Brain pericyte (primary cell): ENCODE measurements at regions not wholly inside any gene's neighbourhood (a gene's known extent, or its start where the extent isn't known, plus 50 kb on each side); places are given as distances from the start of the nearest gene placed in this dataset.

Source experiments
- DNase-seq: peaks from one replicate; pipeline ENCODE4 v3.0.0-alpha.2; 2012; ENCODE audit warnings: low read depth, low spot score

- DNase-seq, result no peak
Measured at GRCh38 chr3:31373681-31374080, 159.0 kb upstream of the STT3B start.

GRCh38 chr3:31377045-31377642 is 155.6 kb upstream of the STT3B start:
- DNase-seq, result no peak

GRCh38 chr3:31378231-31378630 is 154.5 kb upstream of the STT3B start:
- DNase-seq, result no peak

GRCh38 chr3:31379598-31379997 is 153.1 kb upstream of the STT3B start:
- no peak for DNase-seq

GRCh38 chr3:31382856-31383255 is 149.9 kb upstream of the STT3B start:
- DNase-seq, result no peak

- DNase-seq, result no peak
Measured at GRCh38 chr3:31384117-31384516, 148.6 kb upstream of the STT3B start.

GRCh38 chr3:31389939-31390338 is 142.8 kb upstream of the STT3B start:
- no peak for DNase-seq

- DNase-seq, result no peak
Measured at GRCh38 chr3:31390466-31390865, 142.3 kb upstream of the STT3B start.

GRCh38 chr3:31391150-31391549 is 141.6 kb upstream of the STT3B start:
- DNase-seq, result no peak

- DNase-seq, result no peak
Measured at GRCh38 chr3:31392568-31392967, 140.2 kb upstream of the STT3B start.

GRCh38 chr3:31399271-31399670 is 133.5 kb upstream of the STT3B start:
- no peak for DNase-seq

- no peak for DNase-seq
Measured at GRCh38 chr3:31402117-31402516, 130.6 kb upstream of the STT3B start.

GRCh38 chr3:31403197-31403596 is 129.5 kb upstream of the STT3B start:
- no peak for DNase-seq

- no peak for DNase-seq
Measured at GRCh38 chr3:31404871-31405270, 127.9 kb upstream of the STT3B start.

- DNase-seq, result no peak
Measured at GRCh38 chr3:31405515-31405914, 127.2 kb upstream of the STT3B start.

GRCh38 chr3:31406896-31407295 is 125.8 kb upstream of the STT3B start:
- no peak for DNase-seq

- no peak for DNase-seq
Measured at GRCh38 chr3:31407665-31408064, 125.1 kb upstream of the STT3B start.

GRCh38 chr3:31408720-31409119 is 124.0 kb upstream of the STT3B start:
- DNase-seq, result no peak

GRCh38 chr3:31409389-31409788 is 123.3 kb upstream of the STT3B start:
- no peak for DNase-seq

- no peak for DNase-seq
Measured at GRCh38 chr3:31409866-31410265, 122.9 kb upstream of the STT3B start.

GRCh38 chr3:31410411-31410810 is 122.3 kb upstream of the STT3B start:
- DNase-seq, result no peak

- no peak for DNase-seq
Measured at GRCh38 chr3:31412832-31413231, 119.9 kb upstream of the STT3B start.

GRCh38 chr3:31413515-31413914 is 119.2 kb upstream of the STT3B start:
- DNase-seq, result no peak

- DNase-seq, result no peak
Measured at GRCh38 chr3:31416980-31417379, 115.7 kb upstream of the STT3B start.
